ENCODE measurements at regions not wholly inside any gene's neighbourhood (a gene's known extent, or its start where the extent isn't known, plus 50 kb on each side); places are given as distances from the start of the nearest gene placed in this dataset.

DNA sequence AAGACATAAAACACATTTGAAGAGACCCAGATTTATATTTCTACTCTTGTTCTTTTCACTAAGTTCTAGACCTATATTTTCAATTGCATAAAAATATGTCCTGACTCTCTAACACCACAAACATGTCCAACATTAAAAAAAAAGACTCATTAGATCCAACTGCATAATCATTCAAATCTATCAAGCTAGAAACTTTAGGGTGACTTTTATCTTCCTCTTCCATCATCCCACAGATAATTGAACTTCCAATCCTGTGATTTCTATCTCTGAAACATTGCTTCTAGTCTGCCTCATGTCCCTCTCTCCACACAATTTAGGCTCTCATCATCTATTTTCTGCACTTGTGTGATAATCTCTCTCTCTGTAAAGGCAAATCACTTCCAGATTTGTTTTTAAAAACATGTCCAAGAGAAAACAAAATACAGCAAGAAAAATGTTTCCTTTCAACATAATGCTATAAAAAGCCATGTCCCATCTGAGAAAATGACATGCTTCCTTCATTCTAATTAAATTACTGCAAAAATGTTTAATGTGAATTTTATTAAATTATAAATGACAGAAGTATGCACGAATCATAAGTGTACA lies 615.9 kb downstream of the RNF144B start:
- POLR2A ChIA-PET (ENCODE audit: partially characterized antibody) = no interaction called here

More for the DNA sequence above, 615.9 kb downstream of the RNF144B start:
- Histone ChIP-seq H3K79me2 (ENCODE audit: control insufficient read depth in 1 of 2, insufficient read depth in 2 of 2, low read length in 2 of 2) (no peaks in the 10 kb centered on the region), H3K4me3 (ENCODE audit: extremely low read depth in 1 of 4, insufficient read depth in 2 of 4, low read depth in 3 of 4, low read length in 4 of 4) (no peak overlapping the region), H4K8ac (ENCODE audit: extremely low read depth, insufficient read depth, low read length) (no peak overlapping the region), H2BK120ac (replicated peaks; ENCODE audit: low read depth, low read length) (no peak overlapping the region), H3K27ac (ENCODE audit: low read depth, low read length) (no peak overlapping the region), H3K36me3 (ENCODE audit: control insufficient read depth in 2 of 4, insufficient read depth in 4 of 4, low read length in 3 of 4) (no peaks in the 10 kb centered on the region), H3K4ac (replicated peaks; ENCODE audit: insufficient read length, low read depth, low read length) (no peak overlapping the region), H2BK5ac (ENCODE audit: low read depth, low read length) (no peak overlapping the region), H3K9ac (replicated peaks in 1 of 4; ENCODE audit: extremely low read depth in 1 of 4, low read depth in 3 of 4, low read length in 3 of 4) (no peak overlapping the region), H3K56ac (replicated peaks; ENCODE audit: insufficient read length, low read depth, low read length) (no peak overlapping the region), H3K4me2 (ENCODE audit: insufficient read depth in 1 of 2, low read depth in 2 of 2, low read length in 2 of 2) (no peak overlapping the region), H3K14ac (ENCODE audit: insufficient read length) (no peak overlapping the region), H2AFZ (ENCODE audit: low read length) (no peak overlapping the region), H4K5ac (ENCODE audit: insufficient read length, low read depth, low read length) (no peak overlapping the region), H3K23me2 (ENCODE audit: low read depth, low read length) (no peaks in the 10 kb centered on the region), H3K9me3 (ENCODE audit: insufficient read depth in 2 of 2, low read depth in 1 of 2, low read length in 1 of 2) (no peaks in the 10 kb centered on the region), H3K18ac (ENCODE audit: extremely low read depth, low read length) (no peak overlapping the region), H3K4me1 (replicated peaks in 1 of 4; ENCODE audit: control insufficient read depth in 3 of 4, insufficient read depth in 4 of 4, low read length in 3 of 4) (no peaks in the 10 kb centered on the region), H2BK15ac (ENCODE audit: low read length) (no peak overlapping the region), H4K20me1 (replicated peaks in 1 of 2; ENCODE audit: control insufficient read depth in 1 of 2, insufficient read depth in 2 of 2, low read length in 2 of 2) (no peaks in the 10 kb centered on the region), H3K23ac (ENCODE audit: insufficient read length) (no peak overlapping the region), H3K27me3 (replicated peaks in 1 of 4; ENCODE audit: control insufficient read depth in 3 of 4, extremely low read depth in 1 of 4, insufficient read depth in 3 of 4, low read length in 3 of 4) (no peaks in the 10 kb centered on the region), H4K91ac (replicated peaks; ENCODE audit: insufficient read length, low read length) (no peak overlapping the region), H2AK5ac (ENCODE audit: low read depth, low read length) (no peak overlapping the region), H2BK12ac (ENCODE audit: low read depth, low read length) (no peak overlapping the region), H3K79me1 (ENCODE audit: low read depth, low read length) (no peaks in the 10 kb centered on the region), H2BK20ac (ENCODE audit: low read length) (no peak overlapping the region)
- no peak for DNase-seq (ENCODE audit: low read depth in 1 of 2, low spot score in 2 of 2)
- CTCF ChIA-PET (ENCODE audit: partially characterized antibody) = interaction anchor here (1.7 kb wide), 1 partner anchor 11 kb away, joined by 5 read pairs; no protein-coding TSS in a partner anchor
- no peak for FAIRE-seq
- TF ChIP-seq PHF8 (conservative IDR thresholded peaks at IDR 0.05; ENCODE audit: low read depth, low read length) = no peak
- no peak for TF ChIP-seq NANOG (IDR thresholded peaks at IDR 0.05; ENCODE audit: insufficient read depth, low read depth, low read length, poor library complexity, severe bottlenecking)
- no peak for TF ChIP-seq CHD2 (IDR thresholded peaks at IDR 0.05; ENCODE audit: low read length)
- TF ChIP-seq TAF1 (IDR thresholded peaks at IDR 0.05; ENCODE audit: low read depth, low read length) = no peak
- no peak for TF ChIP-seq RNF2 (IDR thresholded peaks at IDR 0.05; ENCODE audit: borderline replicate concordance, low read depth, low read length, missing control alignments, poor library complexity, severe bottlenecking)
- no peak for TF ChIP-seq SP1 (IDR thresholded peaks at IDR 0.05; ENCODE audit: low read depth, low read length)
- no peak for TF ChIP-seq SUZ12 (IDR thresholded peaks at IDR 0.05; ENCODE audit: low read length)
- no peak for TF ChIP-seq FOSL1 (IDR thresholded peaks at IDR 0.05; ENCODE audit: insufficient read depth, low read depth, low read length)
- no peak for TF ChIP-seq TEAD4 (IDR thresholded peaks at IDR 0.05; ENCODE audit: low read depth, low read length)
- TF ChIP-seq MAFK (IDR thresholded peaks at IDR 0.05; ENCODE audit: low read depth, low read length) = no peak
- 72% methylated on average over 1 of the region's 1 CpG; no CpG with 5 or more reads in 1 of the 2 experiments for WGBS, 2 experiments (ENCODE audit: extremely low coverage in 1 of 2, insufficient coverage in 1 of 2, insufficient read length in 1 of 2, insufficient replicate concordance in 2 of 2, low coverage in 1 of 2, low lambda C conversion rate in 2 of 2, missing lambda C conversion rate in 1 of 2)

Data from H1 (cell line).